Thyroid gland (tissue), 4 donors: ENCODE measurements at regions not wholly inside any gene's neighbourhood (a gene's known extent, or its start where the extent isn't known, plus 50 kb on each side); places are given as distances from the start of the nearest gene placed in this dataset.

Experiments
- POLR2A ChIP-seq, 2 donors: fragments of 450-650 bp; IDR thresholded peaks; one replicate each; pipeline ENCODE4 v1.6.1; 2017; ENCODE audit warnings: antibody characterized with exemption in 2 of 2, mild to moderate bottlenecking in 2 of 2, moderate library complexity in 1 of 2
- TF ChIP-seq, protein P1 (sequence below), 6 experiments: fragments of 200-600 bp in 3 of 6; fragments of 450-650 bp in 3 of 6; sonication (generic) in 3 of 6; IDR thresholded peaks; one replicate each; pipeline ENCODE4 v1.5.1; 2016 to 2019; ENCODE audit warnings: antibody characterized with exemption in 6 of 6, mild to moderate bottlenecking in 2 of 6, inconsistent platforms in 1 of 6, moderate library complexity in 1 of 6

DNA sequence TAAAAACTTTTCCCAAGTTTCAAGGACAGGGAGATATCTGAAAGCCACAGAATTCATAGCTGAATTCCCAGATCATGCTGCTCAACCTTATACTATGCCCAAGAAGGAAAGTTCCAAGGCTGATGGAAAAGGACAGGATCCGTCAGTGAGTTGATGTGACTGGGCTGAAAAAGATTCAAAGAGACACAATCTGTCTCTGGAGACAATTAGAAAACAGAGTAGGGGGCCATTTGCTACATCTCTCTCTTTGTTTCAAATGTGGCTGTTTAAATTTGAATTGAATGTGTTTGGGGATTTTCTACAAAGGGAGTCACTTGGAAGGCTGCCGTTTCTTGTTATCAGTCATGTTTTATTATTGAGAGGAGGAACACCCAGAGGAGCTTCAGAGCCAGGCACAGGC is 292.6 kb downstream of the NUF2 start:
- TF ChIP-seq, protein P1, sequence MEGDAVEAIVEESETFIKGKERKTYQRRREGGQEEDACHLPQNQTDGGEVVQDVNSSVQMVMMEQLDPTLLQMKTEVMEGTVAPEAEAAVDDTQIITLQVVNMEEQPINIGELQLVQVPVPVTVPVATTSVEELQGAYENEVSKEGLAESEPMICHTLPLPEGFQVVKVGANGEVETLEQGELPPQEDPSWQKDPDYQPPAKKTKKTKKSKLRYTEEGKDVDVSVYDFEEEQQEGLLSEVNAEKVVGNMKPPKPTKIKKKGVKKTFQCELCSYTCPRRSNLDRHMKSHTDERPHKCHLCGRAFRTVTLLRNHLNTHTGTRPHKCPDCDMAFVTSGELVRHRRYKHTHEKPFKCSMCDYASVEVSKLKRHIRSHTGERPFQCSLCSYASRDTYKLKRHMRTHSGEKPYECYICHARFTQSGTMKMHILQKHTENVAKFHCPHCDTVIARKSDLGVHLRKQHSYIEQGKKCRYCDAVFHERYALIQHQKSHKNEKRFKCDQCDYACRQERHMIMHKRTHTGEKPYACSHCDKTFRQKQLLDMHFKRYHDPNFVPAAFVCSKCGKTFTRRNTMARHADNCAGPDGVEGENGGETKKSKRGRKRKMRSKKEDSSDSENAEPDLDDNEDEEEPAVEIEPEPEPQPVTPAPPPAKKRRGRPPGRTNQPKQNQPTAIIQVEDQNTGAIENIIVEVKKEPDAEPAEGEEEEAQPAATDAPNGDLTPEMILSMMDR (IDR thresholded peaks at IDR 0.05) = no peak
- TF ChIP-seq POLR2A (IDR thresholded peaks at IDR 0.05) = no peak
